Stomach (tissue), 4 donors: ENCODE measurements at regions not wholly inside any gene's neighbourhood (a gene's known extent, or its start where the extent isn't known, plus 50 kb on each side); places are given as distances from the start of the nearest gene placed in this dataset.

Source experiments
- EP300 ChIP-seq: sonication (generic); formaldehyde crosslinking; IDR thresholded peaks from one replicate; pipeline ENCODE4 v1.6.1; 2017; ENCODE audit warnings: antibody characterized with exemption
- POLR2A ChIP-seq, 4 donors: fragments of 450-650 bp; IDR thresholded peaks; one replicate each; pipeline ENCODE4 v1.6.1; 2016; ENCODE audit warnings: antibody characterized with exemption in 4 of 4, control low read depth in 2 of 4, mild to moderate bottlenecking in 1 of 4, moderate library complexity in 1 of 4
- POLR2AphosphoS5 ChIP-seq, 3 donors: sonication (generic); formaldehyde crosslinking; IDR thresholded peaks; one replicate each; pipeline ENCODE4 v1.6.1; 2016; ENCODE audit warnings: antibody characterized with exemption in 3 of 3
- TF ChIP-seq, protein P1 (sequence below), 7 experiments: fragments of 450-650 bp in 4 of 7; fragments of 200-600 bp in 3 of 7; sonication (generic) in 3 of 7; IDR thresholded peaks; one replicate each; pipeline ENCODE4 v1.5.1; 2016 to 2019; ENCODE audit warnings: antibody characterized with exemption in 7 of 7, control low read depth in 2 of 7, mild to moderate bottlenecking in 1 of 7

DNA sequence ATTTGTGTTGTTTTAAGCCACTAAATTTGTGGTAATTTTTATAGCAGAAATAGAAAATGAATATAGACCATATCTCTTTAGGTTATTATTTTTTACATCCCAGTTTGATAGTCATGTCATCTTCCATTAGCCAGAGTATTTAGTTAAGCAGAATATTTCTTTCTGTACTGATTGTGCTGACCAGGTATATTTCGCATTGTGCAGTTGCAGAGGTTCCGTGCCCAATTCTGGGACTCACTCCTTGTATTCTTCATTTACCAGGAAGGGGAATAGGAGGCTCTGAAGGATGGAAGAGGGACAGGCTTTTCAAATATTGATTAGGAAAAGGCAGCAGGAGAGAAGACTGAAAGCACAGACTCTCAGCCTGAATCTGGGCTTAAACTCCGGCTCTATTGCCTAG lies 217.8 kb downstream of the AKAP7 start:
- TF ChIP-seq POLR2A (IDR thresholded peaks at IDR 0.05) (no peak), POLR2AphosphoS5 (IDR thresholded peaks at IDR 0.05) (no peak), EP300 (no peak)
- TF ChIP-seq, protein P1, sequence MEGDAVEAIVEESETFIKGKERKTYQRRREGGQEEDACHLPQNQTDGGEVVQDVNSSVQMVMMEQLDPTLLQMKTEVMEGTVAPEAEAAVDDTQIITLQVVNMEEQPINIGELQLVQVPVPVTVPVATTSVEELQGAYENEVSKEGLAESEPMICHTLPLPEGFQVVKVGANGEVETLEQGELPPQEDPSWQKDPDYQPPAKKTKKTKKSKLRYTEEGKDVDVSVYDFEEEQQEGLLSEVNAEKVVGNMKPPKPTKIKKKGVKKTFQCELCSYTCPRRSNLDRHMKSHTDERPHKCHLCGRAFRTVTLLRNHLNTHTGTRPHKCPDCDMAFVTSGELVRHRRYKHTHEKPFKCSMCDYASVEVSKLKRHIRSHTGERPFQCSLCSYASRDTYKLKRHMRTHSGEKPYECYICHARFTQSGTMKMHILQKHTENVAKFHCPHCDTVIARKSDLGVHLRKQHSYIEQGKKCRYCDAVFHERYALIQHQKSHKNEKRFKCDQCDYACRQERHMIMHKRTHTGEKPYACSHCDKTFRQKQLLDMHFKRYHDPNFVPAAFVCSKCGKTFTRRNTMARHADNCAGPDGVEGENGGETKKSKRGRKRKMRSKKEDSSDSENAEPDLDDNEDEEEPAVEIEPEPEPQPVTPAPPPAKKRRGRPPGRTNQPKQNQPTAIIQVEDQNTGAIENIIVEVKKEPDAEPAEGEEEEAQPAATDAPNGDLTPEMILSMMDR (IDR thresholded peaks at IDR 0.05) = no peak
